ENCODE measurements at regions not wholly inside any gene's neighbourhood (a gene's known extent, or its start where the extent isn't known, plus 50 kb on each side); places are given as distances from the start of the nearest gene placed in this dataset.

GRCh38 chr10:131747251-131747650, 153.6 kb upstream of the PPP2R2D start:
- no peak for DNase-seq (ENCODE audit: low read depth in 2 of 2, low spot score in 1 of 2)

GRCh38 chr10:131747791-131748190, 153.0 kb upstream of the PPP2R2D start:
- DNase-seq (ENCODE audit: low read depth in 2 of 2, low spot score in 1 of 2): no peak

GRCh38 chr10:131748191-131748590, 152.6 kb upstream of the PPP2R2D start:
- DNase-seq (ENCODE audit: low read depth in 2 of 2, low spot score in 1 of 2): no peak

- DNase-seq (ENCODE audit: low read depth in 2 of 2, low spot score in 1 of 2): no peak
These were observed 151.7 kb upstream of the PPP2R2D start for GRCh38 chr10:131748831-131749766.

GRCh38 chr10:131749767-131750142, 151.1 kb upstream of the PPP2R2D start:
- no peak for DNase-seq (ENCODE audit: low read depth in 2 of 2, low spot score in 1 of 2)

- DNase-seq (ENCODE audit: low read depth in 2 of 2, low spot score in 1 of 2): no peak
These were observed 150.5 kb upstream of the PPP2R2D start for GRCh38 chr10:131750171-131750895.

GRCh38 chr10:131750973-131751826, 149.6 kb upstream of the PPP2R2D start:
- no peak for DNase-seq (ENCODE audit: low read depth in 2 of 2, low spot score in 1 of 2)

- no peak for DNase-seq (ENCODE audit: low read depth in 2 of 2, low spot score in 1 of 2)
These were observed 148.7 kb upstream of the PPP2R2D start for GRCh38 chr10:131751827-131752775.

GRCh38 chr10:131753336-131753735, 147.5 kb upstream of the PPP2R2D start:
- no peak for DNase-seq (ENCODE audit: low read depth in 2 of 2, low spot score in 1 of 2)

- DNase-seq (ENCODE audit: low read depth in 2 of 2, low spot score in 1 of 2): no peak
These were observed 145.6 kb upstream of the PPP2R2D start for GRCh38 chr10:131755200-131755599.

- DNase-seq (ENCODE audit: low read depth in 2 of 2, low spot score in 1 of 2): no peak
These were observed 143.3 kb upstream of the PPP2R2D start for GRCh38 chr10:131757285-131758058.

- DNase-seq (ENCODE audit: low read depth in 2 of 2, low spot score in 1 of 2): no peak
These were observed 142.5 kb upstream of the PPP2R2D start for GRCh38 chr10:131758062-131758938.

- DNase-seq (ENCODE audit: low read depth in 2 of 2, low spot score in 1 of 2): no peak
These were observed 141.9 kb upstream of the PPP2R2D start for GRCh38 chr10:131758939-131759301.

GRCh38 chr10:131759347-131759746, 141.5 kb upstream of the PPP2R2D start:
- DNase-seq (ENCODE audit: low read depth in 2 of 2, low spot score in 1 of 2): no peak

GRCh38 chr10:131760416-131761166, 140.2 kb upstream of the PPP2R2D start:
- DNase-seq (ENCODE audit: low read depth in 2 of 2, low spot score in 1 of 2): no peak

GRCh38 chr10:131762789-131763696, 137.8 kb upstream of the PPP2R2D start:
- no peak for DNase-seq (ENCODE audit: low read depth in 2 of 2, low spot score in 1 of 2)

GRCh38 chr10:131764929-131765328, 135.9 kb upstream of the PPP2R2D start:
- DNase-seq (ENCODE audit: low read depth in 2 of 2, low spot score in 1 of 2): no peak
